HG02763 (cell line): ENCODE measurements at regions not wholly inside any gene's neighbourhood (a gene's known extent, or its start where the extent isn't known, plus 50 kb on each side); places are given as distances from the start of the nearest gene placed in this dataset.

Experiments
- ATAC-seq: cut with Tn5 transposase; IDR thresholded peaks from one replicate; pipeline ENCODE4 v1.9.1; 2021; ENCODE audit warnings: mild to moderate bottlenecking, moderate library complexity; ENCODE audit not compliant: unreplicated experiment

DNA sequence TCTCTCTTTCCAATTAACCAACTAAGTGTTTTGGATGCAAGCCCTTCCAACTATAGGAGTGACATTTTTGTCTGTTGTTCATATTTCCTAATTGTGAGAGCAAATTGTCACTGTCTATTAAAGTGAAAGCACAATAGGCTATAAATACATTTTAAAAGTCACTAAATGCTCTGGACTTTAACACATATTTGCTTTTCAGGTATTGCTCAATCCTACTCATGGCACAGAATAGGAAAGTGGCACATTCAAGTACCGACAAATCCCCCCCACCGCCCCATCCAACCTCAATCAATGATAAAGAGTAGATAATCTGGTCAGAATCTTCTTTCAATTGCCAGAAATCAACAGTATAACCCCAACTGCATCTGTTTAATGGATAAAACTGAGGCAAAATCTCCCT lies 419.8 kb downstream of the PLK2 start:
- no peak for ATAC-seq

DNA sequence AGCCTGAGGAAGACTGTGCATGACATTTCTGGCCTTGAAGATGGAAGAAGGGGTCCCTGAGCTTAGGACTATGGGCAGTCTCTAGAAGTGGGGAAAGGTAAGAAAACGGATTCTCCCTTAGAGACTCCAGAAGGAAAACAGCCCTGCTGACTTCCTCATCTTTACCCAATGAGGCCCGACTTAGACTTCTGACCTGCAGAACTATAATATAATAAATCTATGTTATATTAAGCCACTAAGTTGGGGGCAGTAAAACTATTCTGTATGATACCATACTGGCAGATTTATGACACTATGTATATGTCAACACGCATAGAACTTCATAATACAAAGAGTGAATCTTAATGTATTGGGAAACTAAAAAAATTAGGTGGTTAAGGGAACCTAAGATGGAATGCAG lies 422.0 kb downstream of the PLK2 start:
- ATAC-seq: no peak

DNA sequence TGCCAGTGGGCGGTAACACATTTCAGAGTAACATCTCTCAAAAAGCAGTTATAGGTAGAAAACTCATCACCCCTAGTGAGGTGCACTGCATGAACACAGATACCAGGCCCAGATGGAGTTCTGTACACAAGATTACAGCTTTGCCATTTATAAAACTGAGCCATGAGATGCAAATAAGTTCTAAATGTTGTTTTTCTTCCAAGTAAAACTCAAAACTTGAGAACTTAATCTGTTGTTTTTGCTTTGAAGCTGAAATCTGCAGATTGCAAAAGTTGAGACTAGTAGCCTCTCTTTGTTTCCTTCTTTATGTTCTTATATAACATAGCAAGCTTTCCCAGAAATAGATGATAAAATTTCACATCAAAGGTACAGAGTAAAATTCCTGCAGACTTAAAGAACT lies 434.1 kb downstream of the PLK2 start:
- no peak for ATAC-seq

DNA sequence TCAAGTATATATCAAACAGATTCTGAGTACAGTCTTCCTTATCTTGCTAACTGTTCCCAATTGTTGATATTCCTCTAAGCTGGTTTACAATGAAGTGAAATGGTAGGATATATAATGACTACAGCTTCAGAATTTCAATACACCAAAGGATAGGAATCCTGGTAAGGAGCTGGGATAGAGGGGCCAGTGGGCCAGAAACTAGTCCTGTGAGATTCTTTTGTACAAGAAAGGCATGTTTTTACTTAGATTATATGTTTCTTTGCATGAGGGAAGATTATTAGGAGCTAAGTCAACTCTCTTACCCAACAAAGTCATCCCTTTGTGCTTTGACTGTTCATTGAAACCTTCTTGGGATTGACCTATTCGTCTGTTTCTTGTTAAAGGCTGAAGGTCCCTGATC lies 435.7 kb downstream of the PLK2 start:
- no peak for ATAC-seq

DNA sequence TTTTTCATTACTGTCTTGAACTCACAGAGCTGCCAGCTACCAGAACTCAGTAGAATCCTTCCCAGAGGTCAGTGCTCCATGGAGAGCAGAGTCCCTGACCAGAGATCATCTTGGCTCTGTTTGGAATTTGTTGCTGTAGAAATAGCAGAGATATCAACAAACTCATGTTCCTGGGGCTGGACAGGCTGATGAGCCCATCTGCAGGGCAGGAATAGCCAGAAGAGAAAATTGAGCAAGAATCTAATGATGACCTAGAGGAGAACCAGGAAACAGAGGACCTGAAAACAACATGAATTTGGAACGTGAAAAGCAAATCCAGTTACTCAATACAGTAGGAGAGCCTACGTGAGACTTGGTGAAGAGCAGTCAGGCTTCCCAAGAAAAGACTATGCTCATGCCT lies 437.8 kb downstream of the PLK2 start:
- no peak for ATAC-seq

DNA sequence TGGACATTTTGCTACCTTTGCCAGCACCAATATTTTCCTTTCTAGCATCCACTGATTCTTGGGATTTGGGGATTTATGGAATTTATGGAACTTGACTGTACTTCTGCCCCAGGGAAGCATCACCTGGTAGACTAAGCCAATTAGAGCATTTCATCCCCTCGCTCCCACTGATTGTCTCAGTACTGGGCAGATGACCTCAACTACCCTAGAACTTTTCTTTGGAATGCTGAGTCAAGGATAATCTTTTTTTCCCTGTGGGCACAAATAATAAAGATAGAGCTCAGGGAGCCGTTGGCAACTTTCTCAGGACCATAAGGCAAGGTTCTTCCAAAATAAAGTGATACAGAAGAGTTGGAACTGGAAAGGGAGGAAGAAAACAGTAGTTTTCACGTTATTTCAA lies 438.4 kb downstream of the PLK2 start:
- no peak for ATAC-seq

DNA sequence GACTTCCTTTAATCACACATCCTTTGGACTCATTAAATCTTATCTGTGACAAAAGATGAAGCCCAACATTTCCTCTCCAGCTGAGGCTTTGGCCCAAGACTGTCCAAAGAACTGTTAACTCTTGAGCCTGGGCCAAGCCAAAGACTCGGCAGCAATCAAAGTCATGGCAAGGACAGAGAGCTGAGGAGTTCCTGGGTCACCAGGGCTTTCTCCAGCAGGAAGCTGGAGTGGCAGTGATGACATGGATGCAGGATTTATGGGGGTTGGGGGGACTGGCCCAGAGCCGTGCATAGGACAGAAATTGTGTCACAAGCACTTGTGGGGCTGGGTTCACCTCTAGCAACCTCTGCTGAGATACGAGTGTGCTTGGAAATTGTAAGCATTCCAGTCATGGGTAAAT lies 440.3 kb downstream of the PLK2 start:
- no peak for ATAC-seq

DNA sequence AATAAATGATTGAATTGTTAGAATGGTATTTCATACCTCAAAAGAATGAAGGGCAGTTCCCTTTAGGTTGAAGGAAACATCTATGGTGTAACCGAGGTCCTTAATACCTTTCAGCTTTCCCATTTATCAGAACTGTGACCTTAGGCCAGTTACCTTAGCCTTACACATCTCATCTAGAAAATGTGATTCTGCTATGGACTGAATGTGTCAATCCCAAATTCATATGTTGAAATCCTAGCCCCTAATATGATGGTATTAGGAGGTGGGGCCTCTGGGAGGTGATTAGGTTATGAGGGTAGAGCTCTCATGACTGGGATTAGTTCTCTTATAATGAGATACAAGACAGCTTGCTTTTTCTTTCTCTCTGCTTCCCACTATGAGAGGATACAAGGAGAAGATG lies 441.9 kb downstream of the PLK2 start:
- ATAC-seq: no peak

DNA sequence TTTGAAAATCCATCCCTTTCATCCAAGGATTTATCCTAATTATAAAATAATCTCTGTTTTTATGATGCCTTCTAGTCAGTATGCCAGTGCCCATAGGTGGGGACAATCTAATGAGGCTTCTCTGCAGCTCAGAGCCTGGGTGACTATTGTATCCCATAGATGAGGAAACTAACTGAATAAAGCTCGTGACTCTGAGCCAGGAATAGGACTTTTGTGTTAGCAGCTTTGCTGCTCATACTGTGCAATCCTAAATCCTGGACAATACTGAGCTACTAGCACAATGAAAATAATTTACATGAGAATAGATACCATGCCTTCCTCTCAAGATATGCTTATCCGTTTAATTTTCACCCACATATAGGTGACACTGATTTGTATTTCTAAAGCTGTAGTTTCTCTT lies 443.0 kb downstream of the PLK2 start:
- no peak for ATAC-seq

DNA sequence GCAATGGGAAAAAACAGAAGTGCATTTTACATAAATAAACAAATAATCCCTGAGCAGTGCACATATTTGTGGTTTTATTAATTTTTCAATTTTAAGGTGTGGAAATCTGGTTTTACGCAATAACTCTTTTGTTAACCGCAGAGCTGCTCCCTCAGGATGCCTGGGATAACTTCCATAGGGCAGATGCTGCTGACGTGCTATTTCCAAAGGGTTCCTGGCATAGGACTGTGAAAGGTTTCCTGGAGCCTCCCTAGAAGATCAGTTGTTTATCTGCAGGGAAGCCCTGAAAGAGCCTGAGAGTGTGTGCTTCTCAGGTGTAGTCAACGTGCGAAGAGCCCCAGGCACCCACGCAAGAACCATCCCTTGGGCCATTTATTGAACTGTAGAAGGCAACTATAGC lies 443.5 kb downstream of the PLK2 start:
- no peak for ATAC-seq

DNA sequence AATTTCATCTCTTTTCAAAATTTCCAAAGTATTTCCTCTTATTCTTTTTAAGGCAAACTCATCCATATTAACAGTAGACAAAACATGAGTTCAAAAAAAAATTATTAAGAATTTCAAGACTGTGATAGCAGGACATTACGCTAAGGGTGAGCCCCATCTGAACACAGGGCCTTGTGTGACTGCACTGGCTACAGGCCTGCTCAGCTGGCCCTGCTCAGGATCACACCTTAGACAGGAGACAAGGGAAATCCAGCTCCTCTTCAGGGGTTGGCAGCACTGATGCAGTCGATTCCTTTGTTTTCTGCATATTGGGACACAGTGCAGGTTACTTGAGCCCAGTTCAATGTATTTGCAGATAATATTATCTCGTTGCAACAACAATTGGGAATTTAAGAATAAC lies 444.7 kb downstream of the PLK2 start:
- ATAC-seq: no peak

DNA sequence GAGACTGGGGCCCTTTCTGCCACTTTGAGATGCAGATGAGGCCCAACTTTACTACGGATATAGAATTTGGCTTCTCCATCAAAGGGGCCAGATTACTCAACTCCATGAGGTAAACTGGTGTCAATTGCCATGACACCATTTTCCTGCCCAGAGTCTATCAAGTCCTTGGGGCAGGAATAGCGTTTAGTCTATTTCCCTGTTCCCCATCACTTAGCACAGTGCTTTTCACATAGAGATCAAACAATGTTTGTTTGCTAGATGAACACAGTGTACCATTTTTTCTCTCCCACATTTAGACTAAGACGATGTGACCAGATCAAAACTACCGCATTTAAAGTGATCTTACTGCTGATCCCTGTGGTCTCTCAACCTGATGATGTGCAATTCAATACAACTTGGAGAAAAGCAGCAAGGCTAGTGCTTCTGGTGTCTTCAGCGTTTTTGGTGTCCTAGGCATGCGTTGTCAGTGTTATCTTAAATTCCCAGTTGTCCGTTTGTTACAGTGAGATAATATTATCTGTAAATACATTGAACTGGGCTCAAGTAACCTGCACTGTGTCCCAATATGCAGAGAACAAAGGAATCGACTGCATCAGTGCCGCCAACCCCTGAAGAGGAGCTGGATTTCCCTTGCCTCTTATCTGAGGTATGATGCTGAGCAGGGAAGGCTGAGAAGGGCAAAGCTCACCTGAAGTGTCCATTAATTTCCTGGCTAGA lies 446.2 kb downstream of the PLK2 start:
- no peak for ATAC-seq

DNA sequence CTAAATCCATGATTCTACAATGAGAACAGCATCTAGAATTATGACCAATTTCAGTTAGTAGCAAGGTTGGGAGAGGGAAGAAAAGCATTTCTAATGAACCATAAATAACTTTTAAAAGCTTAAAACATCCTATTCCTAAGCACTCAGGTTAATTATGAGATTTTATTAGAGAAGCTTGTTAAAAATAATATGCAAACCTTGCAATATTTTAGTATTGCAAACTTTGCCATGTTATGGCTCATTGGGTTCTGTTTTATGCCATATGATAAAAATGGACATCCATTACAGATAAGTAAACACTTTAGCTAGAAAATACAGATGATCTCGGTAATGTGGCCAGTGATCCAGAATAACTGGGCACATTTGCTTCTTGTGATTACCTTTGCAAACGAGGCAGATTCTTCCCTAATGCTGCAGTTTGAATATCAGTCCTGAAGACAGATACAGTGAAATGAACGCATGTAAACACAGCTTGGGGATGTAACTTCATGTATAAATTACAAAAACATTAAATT lies 447.0 kb downstream of the PLK2 start:
- no peak for ATAC-seq

DNA sequence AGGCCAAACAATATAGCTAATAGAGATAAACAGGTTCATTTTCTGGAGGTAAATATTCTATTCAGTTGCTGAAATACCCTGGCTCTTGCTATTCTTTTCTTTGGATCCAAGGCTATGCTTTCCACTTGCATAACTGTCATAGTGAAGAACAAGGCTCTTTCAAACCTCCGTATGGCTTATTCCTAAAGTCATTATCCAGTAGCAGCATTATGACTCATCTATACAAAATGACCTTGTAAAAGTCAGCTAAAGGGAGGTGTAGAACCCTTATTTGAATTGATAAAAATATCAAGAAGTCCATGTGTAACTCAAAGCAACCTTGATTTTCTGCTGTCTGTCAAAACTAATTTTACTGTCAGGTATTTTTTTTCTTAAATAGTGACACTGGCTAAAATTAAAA lies 447.8 kb downstream of the PLK2 start:
- no peak for ATAC-seq

DNA sequence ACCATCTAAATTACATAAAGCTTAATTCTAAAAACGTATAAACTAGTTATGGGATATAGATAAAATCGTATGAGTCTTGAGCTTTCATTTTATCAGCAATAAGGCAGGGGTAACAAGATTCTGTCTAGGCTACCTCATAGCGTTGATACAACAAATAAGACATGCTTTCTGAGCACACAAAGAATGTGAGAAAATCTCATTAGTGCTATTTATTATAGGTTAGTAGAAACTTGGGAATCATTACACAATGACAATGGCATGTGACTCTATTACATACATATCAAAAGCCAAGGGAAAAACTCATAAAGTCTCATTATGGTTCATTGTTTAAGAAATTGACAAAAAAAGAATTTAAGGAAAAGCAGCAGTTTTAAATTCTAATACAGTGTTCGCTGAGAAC lies 448.6 kb downstream of the PLK2 start:
- ATAC-seq: no peak

DNA sequence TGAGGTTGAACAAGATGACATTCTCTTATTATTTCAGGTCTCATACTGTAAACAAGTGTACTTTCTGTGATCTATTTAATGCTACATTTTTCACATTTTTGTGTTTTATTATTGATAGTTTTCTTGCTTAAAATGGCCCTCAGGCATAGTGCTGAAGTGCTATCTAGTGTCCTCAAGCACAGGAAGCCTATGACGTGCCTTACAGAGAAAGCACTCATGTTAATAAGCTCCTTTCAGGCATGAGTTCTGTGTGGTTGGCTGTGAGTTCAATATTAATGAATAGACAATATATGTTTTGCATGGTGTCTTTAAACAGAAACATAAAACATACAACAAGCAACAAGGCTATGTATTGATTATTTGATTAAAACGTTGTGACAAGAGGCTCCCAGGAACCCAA lies 450.1 kb downstream of the PLK2 start:
- ATAC-seq: no peak

DNA sequence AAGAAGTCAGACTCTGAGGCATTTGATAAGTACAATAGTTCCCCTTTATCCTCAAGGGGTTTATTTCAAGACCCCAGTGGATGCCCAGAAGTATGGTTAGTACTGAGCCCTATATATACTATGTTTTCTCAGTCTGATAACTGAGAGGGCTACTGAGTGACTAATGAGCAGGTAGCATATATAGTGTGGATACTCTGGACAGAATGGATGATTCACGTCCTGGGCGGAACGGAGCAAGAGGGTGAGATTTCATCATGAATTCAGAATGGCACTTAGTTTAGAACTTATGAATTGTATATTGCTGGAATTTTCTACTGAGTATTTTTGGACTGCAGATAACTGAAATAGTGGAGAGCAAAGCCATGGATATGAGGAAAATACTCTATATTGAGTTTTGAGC lies 457.6 kb downstream of the PLK2 start:
- no peak for ATAC-seq

DNA sequence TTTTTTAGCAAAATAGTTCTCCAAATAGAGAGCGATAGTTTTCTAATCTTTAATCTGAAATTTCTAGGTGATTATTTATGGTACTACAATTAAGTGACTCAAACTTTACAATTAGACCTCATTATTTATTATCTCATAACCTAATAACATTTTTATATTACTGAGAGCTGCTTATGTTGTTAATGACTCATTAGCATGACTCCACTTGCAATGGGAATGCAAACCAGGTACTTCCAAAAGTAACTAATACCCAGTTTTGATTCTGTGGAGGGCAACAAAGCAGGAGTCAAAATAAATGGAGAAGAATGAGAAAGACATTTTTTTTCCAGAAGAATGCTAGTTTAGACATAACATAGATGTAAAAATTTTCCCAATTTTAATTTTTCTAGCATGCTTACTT lies 466.0 kb downstream of the PLK2 start:
- no peak for ATAC-seq

DNA sequence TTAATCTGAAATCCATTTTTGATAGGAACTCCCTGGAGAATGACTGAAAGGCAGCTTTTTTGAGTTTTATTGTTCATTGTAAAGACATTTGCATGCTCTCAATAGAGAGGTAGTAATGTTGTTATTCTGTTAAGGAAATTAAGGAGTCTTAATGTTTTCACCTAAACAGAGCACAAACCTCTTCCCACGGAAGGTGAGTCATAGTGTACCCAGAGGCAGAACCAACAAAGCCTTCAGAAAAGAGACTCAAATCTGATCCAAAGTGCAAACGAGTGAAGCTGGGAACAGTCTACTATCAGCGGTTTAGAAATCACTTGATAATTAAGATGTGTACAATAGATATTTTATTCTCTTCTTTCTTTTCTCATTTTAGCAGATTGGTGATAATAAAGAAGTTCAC lies 470.5 kb downstream of the PLK2 start:
- no peak for ATAC-seq

DNA sequence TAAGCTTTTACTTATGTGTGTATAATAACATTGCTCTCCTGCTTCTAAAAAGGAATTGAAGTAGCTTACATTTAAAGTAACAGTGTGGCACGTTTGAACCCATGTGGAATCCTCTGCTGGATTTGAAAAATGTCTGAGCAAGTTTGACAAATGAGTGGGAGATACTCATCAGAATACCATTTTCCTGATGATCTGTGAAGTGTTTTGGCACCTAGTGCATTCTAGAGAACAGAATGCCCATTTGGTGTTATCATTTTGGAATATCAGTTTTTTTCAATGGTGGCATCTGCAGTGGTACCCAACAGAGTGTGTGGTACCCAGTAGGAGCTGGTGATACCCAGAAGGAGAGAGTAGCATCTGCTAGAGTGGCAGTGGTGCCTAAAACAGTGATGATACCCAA lies 471.1 kb downstream of the PLK2 start:
- no peak for ATAC-seq

DNA sequence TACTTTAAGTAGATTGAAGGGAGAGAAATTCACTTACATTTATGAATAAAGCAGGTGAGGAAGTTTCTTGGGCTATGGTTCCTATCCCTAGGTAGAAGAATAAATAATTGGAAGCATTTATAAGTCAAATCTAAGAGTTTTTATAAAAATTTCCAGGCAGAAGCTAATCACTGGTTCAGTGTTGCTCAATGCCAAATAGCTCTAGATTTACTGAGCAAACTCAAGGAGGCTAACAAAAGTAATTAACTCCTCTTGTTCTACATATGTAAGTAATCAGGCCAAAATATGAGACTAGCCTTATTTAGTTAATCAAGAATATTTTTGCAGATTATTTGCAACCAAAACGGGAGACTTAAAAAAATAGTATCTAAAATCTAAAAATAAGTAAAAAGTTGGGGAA lies 472.3 kb downstream of the PLK2 start:
- ATAC-seq: no peak

DNA sequence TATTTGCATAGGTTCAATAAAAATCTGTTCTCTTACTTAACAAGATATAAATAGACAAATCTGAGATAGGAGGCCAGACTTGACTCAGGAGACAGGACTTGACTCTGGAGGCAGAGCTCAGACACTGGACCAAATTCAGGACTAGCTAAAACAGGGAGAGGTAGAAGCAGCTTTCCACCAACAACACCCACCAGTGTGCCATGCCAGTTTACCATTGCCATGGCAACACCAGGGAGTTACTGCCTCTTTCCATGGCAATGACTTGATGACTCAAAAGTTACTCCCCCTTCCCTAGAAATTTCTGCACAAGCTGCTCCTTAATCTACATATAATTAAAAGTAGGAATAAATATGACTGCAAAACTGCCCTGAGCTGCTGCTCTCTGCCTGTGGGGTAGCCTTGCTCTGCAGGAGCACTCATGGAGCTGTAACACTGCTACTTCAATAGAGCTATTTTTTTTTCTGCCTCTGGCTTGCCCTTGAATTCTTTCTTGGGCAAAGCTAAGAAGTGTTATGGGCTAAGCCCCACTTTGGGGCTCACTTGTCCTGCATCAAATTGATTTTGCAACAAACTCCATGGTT lies 473.0 kb downstream of the PLK2 start:
- no peak for ATAC-seq

DNA sequence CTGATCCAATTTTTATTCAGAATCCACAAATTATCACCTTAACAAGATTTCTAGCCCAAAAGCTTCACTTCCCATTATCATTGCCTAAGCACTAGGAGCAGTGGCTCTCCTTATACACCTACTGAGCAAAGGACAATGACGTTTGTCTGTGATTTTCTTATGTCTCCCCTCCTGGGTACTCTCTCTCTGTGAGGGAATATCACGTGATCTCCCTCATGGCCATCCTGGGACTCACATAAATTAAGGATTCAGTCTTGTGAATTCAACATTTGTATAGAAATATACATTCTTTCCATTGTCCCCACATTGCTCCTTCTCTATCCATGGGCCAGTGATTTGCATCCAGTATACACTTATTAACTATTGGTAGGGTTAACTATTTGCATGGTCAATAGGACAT lies 476.5 kb downstream of the PLK2 start:
- ATAC-seq: no peak
